HepG2 (cell line): ENCODE measurements at regions not wholly inside any gene's neighbourhood (a gene's known extent, or its start where the extent isn't known, plus 50 kb on each side); places are given as distances from the start of the nearest gene placed in this dataset.

Experiments
- CBFB ChIP-seq: sonication (generic); formaldehyde crosslinking; IDR thresholded peaks from 2 replicates; pipeline ENCODE4 v1.4.0; 2020; ENCODE audit warnings: missing genetic modification reagents
- CBX5 ChIP-seq: sonication (generic); formaldehyde crosslinking; IDR thresholded peaks from 2 replicates; pipeline ENCODE4 v1.4.0; 2020; ENCODE audit warnings: missing genetic modification reagents, borderline replicate concordance
- FOXA1 ChIP-seq, 2 experiments: fragments of 450-650 bp in 1 of 2; sonication (generic) in 1 of 2; formaldehyde crosslinking in 1 of 2; IDR thresholded peaks; 2 replicates each; pipeline versions ENCODE4 v1.4.0 to v1.6.1; 2016 to 2020; ENCODE audit warnings: missing genetic modification reagents in 1 of 2
- NCOA2 ChIP-seq: sonication (generic); formaldehyde crosslinking; IDR thresholded peaks from 2 replicates; pipeline ENCODE4 v1.8.0; 2022; ENCODE audit warnings: inconsistent platforms
- PHF5A ChIP-seq: IDR thresholded peaks from one replicate; pipeline ENCODE4 v1.6.1; 2018; ENCODE audit warnings: low read depth, missing genetic modification reagents; ENCODE audit not compliant: unreplicated experiment
- RAD21 ChIP-seq: fragments of 450-650 bp; formaldehyde crosslinking; IDR thresholded peaks from 2 replicates; pipeline ENCODE4 v1.5.0; 2020; ENCODE audit warnings: mild to moderate bottlenecking
- SALL2 ChIP-seq: sonication (generic); formaldehyde crosslinking; IDR thresholded peaks from 2 replicates; pipeline ENCODE4 v1.8.1; 2023; ENCODE audit warnings: mild to moderate bottlenecking, missing genetic modification reagents, inconsistent platforms
- TEF ChIP-seq: sonication (generic); formaldehyde crosslinking; IDR thresholded peaks from 2 replicates; pipeline ENCODE4 v1.5.0; 2020; ENCODE audit warnings: missing genetic modification reagents
- TF ChIP-seq, protein P1 (sequence below): sonication (generic); formaldehyde crosslinking; IDR thresholded peaks from 2 replicates; pipeline ENCODE4 v1.5.0; 2020; ENCODE audit warnings: mild to moderate bottlenecking, missing genetic modification reagents, moderate library complexity

DNA sequence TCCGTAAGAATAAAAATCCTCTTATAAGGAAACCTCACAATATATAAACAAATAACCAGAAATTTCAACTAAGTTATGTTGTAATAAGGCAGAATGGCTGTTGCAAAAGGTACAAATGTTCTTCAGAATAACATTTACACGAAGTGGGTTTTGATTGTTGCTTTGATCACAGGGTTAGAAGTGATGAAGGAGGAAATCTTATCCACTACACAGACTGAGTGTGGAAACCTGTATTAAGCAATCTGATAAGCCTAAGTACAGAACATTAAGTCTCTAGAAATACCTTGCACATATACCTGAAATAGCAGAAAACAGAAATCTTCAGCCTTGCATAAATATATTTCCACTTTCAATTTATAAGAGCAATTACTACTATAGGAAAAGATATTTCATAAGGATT, 251.9 kb downstream of the ETV1 start:
- no peak for TF ChIP-seq PHF5A (CRISPR knock-in tag)
- TF ChIP-seq, protein P1, sequence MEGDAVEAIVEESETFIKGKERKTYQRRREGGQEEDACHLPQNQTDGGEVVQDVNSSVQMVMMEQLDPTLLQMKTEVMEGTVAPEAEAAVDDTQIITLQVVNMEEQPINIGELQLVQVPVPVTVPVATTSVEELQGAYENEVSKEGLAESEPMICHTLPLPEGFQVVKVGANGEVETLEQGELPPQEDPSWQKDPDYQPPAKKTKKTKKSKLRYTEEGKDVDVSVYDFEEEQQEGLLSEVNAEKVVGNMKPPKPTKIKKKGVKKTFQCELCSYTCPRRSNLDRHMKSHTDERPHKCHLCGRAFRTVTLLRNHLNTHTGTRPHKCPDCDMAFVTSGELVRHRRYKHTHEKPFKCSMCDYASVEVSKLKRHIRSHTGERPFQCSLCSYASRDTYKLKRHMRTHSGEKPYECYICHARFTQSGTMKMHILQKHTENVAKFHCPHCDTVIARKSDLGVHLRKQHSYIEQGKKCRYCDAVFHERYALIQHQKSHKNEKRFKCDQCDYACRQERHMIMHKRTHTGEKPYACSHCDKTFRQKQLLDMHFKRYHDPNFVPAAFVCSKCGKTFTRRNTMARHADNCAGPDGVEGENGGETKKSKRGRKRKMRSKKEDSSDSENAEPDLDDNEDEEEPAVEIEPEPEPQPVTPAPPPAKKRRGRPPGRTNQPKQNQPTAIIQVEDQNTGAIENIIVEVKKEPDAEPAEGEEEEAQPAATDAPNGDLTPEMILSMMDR (CRISPR knock-in tag): no peak
- TF ChIP-seq SALL2 (CRISPR knock-in tag): no peak
- TF ChIP-seq CBFB (CRISPR knock-in tag): no peak
- no peak for TF ChIP-seq CBX5 (CRISPR knock-in tag)
- TF ChIP-seq TEF: no peak
- TF ChIP-seq RAD21 (CRISPR knock-in tag): no peak
- TF ChIP-seq NCOA2 (CRISPR knock-in tag): no peak
- TF ChIP-seq FOXA1 (IDR thresholded peaks at IDR 0.05): no peak
- no peak for TF ChIP-seq FOXA1 (CRISPR knock-in tag; IDR thresholded peaks at IDR 0.05)
